ENCODE measurements at regions not wholly inside any gene's neighbourhood (a gene's known extent, or its start where the extent isn't known, plus 50 kb on each side); places are given as distances from the start of the nearest gene placed in this dataset.
A peak's percentile ranks its signal among the peaks of the same experiment; 100 is the strongest.

DNA sequence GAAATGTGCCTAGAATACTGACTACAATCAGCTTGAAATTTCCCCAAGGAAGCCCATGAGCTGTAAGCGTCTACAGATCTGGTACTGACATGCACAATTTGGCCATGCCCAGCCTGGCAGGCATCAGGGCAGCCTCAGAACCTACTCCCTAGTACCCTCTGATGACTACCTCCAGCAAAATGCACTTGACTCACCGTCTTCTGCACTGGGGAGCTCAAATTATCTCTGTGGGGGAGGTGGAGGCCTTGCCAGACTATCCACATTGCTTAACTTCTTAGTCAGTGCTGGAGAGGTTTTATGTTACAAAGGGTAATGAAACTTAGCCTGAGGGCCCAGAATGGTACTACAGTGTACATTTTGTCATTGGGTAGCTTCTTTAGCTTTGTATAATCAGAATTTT lies 126.0 kb upstream of the ADGRF1 start:
- Histone ChIP-seq H3K4me1 (ENCODE audit: control insufficient read depth, insufficient read depth, low read length) (0 out of 2 replicates have a peak, but pooled peaks cover 3% of the 10 kb centered on the region), H3K9me3 (ENCODE audit: control insufficient read depth, insufficient read depth, low read depth, low read length) (no peaks in the 10 kb centered on the region), H3K27ac (ENCODE audit: low read length) (peak overlapping the region; percentile 34; the same call in 1 of the 2 replicates), H3K27me3 (ENCODE audit: control insufficient read depth, insufficient read depth, low read length) (no peaks in the 10 kb centered on the region), H3K36me3 (ENCODE audit: control insufficient read depth, insufficient read depth, low read length) (no peaks in the 10 kb centered on the region), H3K4me3 (ENCODE audit: low read depth in 2 of 2, low read length in 2 of 2) (no peak overlapping the region)
- TF ChIP-seq, protein P1, sequence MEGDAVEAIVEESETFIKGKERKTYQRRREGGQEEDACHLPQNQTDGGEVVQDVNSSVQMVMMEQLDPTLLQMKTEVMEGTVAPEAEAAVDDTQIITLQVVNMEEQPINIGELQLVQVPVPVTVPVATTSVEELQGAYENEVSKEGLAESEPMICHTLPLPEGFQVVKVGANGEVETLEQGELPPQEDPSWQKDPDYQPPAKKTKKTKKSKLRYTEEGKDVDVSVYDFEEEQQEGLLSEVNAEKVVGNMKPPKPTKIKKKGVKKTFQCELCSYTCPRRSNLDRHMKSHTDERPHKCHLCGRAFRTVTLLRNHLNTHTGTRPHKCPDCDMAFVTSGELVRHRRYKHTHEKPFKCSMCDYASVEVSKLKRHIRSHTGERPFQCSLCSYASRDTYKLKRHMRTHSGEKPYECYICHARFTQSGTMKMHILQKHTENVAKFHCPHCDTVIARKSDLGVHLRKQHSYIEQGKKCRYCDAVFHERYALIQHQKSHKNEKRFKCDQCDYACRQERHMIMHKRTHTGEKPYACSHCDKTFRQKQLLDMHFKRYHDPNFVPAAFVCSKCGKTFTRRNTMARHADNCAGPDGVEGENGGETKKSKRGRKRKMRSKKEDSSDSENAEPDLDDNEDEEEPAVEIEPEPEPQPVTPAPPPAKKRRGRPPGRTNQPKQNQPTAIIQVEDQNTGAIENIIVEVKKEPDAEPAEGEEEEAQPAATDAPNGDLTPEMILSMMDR (IDR thresholded peaks at IDR 0.05): no peak
- TF ChIP-seq POLR2AphosphoS5 (IDR thresholded peaks at IDR 0.05; ENCODE audit: low read depth, low read length): peak; percentile 36; the same call in 1 of the 2 replicates
- intact Hi-C loops (cut with micrococcal nuclease; ENCODE audit: unreplicated experiment): no loop called here
- ATAC-seq: peak; percentile 98
- DNase-seq (ENCODE audit: low read depth, low spot score): peak; percentile 77
- in situ Hi-C loops (cut with HindIII; ENCODE audit: low pct_unique_long_range_greater_than_20kb, low sequenced_read_pairs): no loop called here
- no TSS peak for BruUV-seq (replicated peaks)
- ChIA-PET POLR2A (no interaction called here), CTCF (no interaction called here)

DNA sequence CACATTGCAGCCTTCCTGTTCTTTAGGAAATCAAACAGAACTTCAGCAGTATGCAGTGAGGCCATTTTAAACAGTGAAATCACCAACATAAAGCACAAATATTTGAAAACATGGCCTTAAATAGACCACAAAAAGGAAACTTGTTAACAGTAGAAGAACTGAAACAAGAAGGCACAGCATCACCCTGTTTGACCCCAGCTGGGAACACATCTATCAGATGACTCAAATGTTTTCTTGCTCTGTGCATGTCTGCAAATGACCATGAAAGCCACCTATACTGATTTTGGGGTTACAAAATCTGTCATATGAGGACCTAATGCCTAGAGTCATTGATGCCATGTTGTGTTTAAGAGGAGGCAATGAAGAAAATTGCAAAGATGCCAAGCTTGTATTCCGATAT lies 123.8 kb upstream of the ADGRF1 start:
- no peak for DNase-seq (ENCODE audit: low read depth, low spot score)
- no peak overlapping the region for H3K27ac ChIP-seq (ENCODE audit: low read length)
- intact Hi-C loops (cut with micrococcal nuclease; ENCODE audit: unreplicated experiment): no loop called here

More for the DNA sequence above, 123.8 kb upstream of the ADGRF1 start:
- POLR2A ChIA-PET: no interaction called here
- no peak for ATAC-seq
- Histone ChIP-seq H3K27me3 (ENCODE audit: control insufficient read depth, insufficient read depth, low read length) (no peaks in the 10 kb centered on the region), H3K4me3 (ENCODE audit: low read depth in 2 of 2, low read length in 2 of 2) (no peak overlapping the region), H3K36me3 (ENCODE audit: control insufficient read depth, insufficient read depth, low read length) (no peaks in the 10 kb centered on the region), H3K4me1 (ENCODE audit: control insufficient read depth, insufficient read depth, low read length) (0 out of 2 replicates have a peak, but pooled peaks cover 3% of the 10 kb centered on the region), H3K9me3 (ENCODE audit: control insufficient read depth, insufficient read depth, low read depth, low read length) (no peaks in the 10 kb centered on the region)
- TF ChIP-seq, protein P2, sequence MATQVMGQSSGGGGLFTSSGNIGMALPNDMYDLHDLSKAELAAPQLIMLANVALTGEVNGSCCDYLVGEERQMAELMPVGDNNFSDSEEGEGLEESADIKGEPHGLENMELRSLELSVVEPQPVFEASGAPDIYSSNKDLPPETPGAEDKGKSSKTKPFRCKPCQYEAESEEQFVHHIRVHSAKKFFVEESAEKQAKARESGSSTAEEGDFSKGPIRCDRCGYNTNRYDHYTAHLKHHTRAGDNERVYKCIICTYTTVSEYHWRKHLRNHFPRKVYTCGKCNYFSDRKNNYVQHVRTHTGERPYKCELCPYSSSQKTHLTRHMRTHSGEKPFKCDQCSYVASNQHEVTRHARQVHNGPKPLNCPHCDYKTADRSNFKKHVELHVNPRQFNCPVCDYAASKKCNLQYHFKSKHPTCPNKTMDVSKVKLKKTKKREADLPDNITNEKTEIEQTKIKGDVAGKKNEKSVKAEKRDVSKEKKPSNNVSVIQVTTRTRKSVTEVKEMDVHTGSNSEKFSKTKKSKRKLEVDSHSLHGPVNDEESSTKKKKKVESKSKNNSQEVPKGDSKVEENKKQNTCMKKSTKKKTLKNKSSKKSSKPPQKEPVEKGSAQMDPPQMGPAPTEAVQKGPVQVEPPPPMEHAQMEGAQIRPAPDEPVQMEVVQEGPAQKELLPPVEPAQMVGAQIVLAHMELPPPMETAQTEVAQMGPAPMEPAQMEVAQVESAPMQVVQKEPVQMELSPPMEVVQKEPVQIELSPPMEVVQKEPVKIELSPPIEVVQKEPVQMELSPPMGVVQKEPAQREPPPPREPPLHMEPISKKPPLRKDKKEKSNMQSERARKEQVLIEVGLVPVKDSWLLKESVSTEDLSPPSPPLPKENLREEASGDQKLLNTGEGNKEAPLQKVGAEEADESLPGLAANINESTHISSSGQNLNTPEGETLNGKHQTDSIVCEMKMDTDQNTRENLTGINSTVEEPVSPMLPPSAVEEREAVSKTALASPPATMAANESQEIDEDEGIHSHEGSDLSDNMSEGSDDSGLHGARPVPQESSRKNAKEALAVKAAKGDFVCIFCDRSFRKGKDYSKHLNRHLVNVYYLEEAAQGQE (IDR thresholded peaks at IDR 0.05; ENCODE audit: insufficient read depth in 1 of 2, low read depth in 2 of 2, low read length in 1 of 2): no peak
- TF ChIP-seq SIN3A (IDR thresholded peaks at IDR 0.05; ENCODE audit: borderline replicate concordance, insufficient read depth, low read depth, low read length) (no peak), TCF7L2 (IDR thresholded peaks at IDR 0.05; ENCODE audit: low read depth, low read length) (no peak), POLR2AphosphoS5 (IDR thresholded peaks at IDR 0.05; ENCODE audit: low read depth, low read length) (no peak)
- TF ChIP-seq, protein P1 (IDR thresholded peaks at IDR 0.05): no peak
- no TSS peak for BruUV-seq (replicated peaks)
- CTCF ChIA-PET: no interaction called here
- in situ Hi-C loops (cut with HindIII; ENCODE audit: low pct_unique_long_range_greater_than_20kb, low sequenced_read_pairs): no loop called here
